NB4 (cell line): ENCODE measurements at regions not wholly inside any gene's neighbourhood (a gene's known extent, or its start where the extent isn't known, plus 50 kb on each side); places are given as distances from the start of the nearest gene placed in this dataset.

Source experiments
- DNase-seq: peaks from one replicate; pipeline ENCODE4 v3.0.0; 2010; ENCODE audit warnings: low read depth
- H3K4me3 ChIP-seq: one replicate; pipeline ENCODE4 v1.5.1; 2011; ENCODE audit warnings: mild to moderate bottlenecking, low read depth, low read length, moderate library complexity
- MYC ChIP-seq: IDR thresholded peaks from 2 replicates; pipeline ENCODE4 v1.6.1; 2011; ENCODE audit warnings: low read depth, low read length
- POLR2A ChIP-seq: IDR thresholded peaks from 2 replicates; pipeline ENCODE4 v1.6.1; 2011; ENCODE audit warnings: mild to moderate bottlenecking; ENCODE audit not compliant: insufficient read length; ENCODE audit errors: extremely low read depth
- TF ChIP-seq, protein P1 (sequence below): IDR thresholded peaks from 2 replicates; pipeline ENCODE4 v1.6.1; 2011; ENCODE audit warnings: low read depth, low read length
- TF ChIP-seq, protein P2 (sequence below): IDR thresholded peaks from one replicate; pipeline ENCODE4 v1.5.1; 2012; ENCODE audit warnings: low read depth, low read length

DNA sequence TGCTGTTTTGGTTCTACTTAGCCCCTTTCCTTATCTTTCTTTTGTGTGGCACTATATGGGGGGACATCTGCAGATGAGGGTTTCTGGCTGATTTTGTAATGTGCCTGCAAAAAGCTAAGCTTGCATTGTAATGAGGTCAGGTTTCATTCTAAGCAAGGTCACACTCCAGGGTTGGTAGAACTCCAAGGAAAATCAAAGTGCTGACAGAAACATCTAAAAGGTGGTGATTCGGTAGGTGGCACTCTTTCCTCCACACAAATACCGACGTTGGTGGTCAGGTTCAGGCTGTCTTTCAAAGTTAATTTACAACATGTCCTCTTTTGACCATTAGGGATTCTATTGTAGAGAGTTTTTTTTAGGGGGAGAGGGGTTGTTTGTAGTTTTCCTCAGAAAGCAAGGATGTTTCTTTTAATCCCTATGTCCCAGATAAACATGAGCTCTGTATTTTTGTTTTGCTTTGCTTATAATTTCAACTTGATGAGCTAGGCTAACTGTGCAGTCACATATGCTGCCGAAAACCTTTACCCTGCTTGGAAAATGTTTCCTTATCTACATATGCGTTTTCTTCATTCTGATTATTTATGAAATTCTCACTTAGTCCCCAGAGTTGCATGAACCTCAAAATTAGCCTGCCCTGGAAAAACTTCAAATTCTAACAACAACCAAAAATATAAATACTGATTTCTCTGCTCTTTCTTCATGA, 434.2 kb downstream of the PPARGC1A start:
- TF ChIP-seq, protein P1, sequence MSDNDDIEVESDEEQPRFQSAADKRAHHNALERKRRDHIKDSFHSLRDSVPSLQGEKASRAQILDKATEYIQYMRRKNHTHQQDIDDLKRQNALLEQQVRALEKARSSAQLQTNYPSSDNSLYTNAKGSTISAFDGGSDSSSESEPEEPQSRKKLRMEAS, result no peak
- TF ChIP-seq, protein P2, sequence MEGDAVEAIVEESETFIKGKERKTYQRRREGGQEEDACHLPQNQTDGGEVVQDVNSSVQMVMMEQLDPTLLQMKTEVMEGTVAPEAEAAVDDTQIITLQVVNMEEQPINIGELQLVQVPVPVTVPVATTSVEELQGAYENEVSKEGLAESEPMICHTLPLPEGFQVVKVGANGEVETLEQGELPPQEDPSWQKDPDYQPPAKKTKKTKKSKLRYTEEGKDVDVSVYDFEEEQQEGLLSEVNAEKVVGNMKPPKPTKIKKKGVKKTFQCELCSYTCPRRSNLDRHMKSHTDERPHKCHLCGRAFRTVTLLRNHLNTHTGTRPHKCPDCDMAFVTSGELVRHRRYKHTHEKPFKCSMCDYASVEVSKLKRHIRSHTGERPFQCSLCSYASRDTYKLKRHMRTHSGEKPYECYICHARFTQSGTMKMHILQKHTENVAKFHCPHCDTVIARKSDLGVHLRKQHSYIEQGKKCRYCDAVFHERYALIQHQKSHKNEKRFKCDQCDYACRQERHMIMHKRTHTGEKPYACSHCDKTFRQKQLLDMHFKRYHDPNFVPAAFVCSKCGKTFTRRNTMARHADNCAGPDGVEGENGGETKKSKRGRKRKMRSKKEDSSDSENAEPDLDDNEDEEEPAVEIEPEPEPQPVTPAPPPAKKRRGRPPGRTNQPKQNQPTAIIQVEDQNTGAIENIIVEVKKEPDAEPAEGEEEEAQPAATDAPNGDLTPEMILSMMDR, result peak; percentile 21
- DNase-seq, result peak; percentile 23

DNA sequence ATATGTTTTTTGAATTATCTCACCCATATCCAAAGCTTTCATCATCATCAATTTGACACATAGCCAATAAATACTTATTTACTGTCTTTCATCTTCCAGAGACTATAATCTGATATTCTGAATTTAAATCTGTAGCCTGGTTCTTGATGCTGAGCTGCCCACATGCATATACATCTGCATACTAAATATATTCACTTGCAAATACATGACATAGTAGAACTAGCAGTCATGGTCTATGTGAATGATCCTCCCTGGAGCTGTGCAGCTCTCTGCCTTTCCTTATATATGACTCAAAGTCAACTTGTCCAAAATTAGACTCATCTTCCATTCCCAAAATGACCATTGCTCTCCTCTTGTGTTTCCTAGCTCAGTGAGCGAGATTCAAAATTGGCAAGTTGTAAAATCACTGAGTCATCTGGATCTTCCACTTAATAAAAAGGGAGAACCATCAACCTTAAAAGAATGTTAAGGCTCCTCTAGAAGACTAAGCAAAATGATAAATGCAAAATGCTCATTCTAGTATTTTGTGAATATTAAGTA, 448.2 kb downstream of the PPARGC1A start:
- TF ChIP-seq, protein P1, result no peak
- TF ChIP-seq MYC, result no peak
- TF ChIP-seq, protein P2, result no peak
- TF ChIP-seq POLR2A, result no peak
- no peak for DNase-seq
- H3K4me3 ChIP-seq, result no peak overlapping the region

More for the DNA sequence above, 434.2 kb downstream of the PPARGC1A start:
- H3K4me3 ChIP-seq, result no peak overlapping the region

DNA sequence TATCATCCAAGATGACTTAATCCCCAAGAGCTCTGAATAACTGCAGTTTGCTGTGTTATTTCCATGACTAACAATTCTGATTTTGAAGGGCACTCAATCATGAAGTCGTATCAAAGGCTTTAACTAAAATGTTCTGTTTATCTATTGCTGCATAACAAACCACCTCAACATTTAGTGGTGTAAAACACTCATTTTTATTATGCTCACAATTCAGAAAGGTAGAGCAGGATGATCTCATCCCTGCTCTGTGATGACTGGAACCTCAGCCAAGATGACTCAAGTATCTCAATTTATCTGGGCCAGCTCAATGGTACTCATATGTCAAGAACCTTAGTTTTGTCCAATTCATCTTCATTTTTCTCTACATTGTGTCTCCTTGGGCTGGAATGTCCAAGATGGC, 451.1 kb downstream of the PPARGC1A start:
- no peak for DNase-seq
- TF ChIP-seq MYC (no peak), POLR2A (no peak)
- TF ChIP-seq, protein P1, result no peak
- TF ChIP-seq, protein P2, result no peak

DNA sequence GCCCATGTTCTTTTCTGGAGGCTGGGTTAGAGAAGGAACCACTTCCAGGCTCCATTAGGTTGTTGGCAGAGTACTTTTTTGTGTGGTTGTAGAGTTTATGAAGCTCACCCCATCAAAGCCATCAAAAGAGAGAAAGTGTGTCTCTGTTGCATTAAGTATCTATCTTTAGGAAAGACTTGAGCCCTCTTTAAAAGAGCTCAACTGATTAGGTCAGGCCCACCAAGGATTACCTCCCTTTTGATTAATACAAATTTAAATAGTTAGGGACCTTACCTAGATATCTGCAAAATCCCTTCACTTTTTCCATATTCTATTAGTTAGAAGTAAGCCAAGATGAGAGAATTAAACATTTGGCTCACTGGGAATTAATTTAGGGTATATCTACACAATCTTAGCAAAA, 460.4 kb downstream of the PPARGC1A start:
- TF ChIP-seq MYC (no peak), POLR2A (no peak)
- TF ChIP-seq, protein P1, result no peak
- TF ChIP-seq, protein P2, result no peak
- no peak overlapping the region for H3K4me3 ChIP-seq
- DNase-seq, result no peak

More for the DNA sequence above, 451.1 kb downstream of the PPARGC1A start:
- no peak overlapping the region for H3K4me3 ChIP-seq

DNA sequence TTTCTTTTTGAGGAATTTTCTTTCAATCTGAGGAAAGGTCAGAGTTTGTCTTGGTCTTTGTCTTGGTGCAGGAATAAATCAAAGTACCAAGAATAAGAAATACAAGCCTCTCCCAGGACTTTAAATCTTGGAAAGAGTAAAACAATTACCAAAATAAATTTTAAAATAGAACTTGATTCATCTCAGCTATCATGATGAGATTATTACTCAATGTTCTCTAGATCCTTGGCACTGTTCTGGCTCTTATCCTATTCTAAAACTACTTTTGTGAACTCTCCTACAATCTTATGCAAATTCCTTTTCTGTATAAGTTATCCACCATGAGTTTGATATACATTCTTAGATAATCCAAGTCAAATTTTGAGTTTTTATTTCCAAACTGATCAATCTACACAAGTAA, 464.3 kb downstream of the PPARGC1A start:
- H3K4me3 ChIP-seq, result no peak overlapping the region
- TF ChIP-seq POLR2A, result no peak
- no peak for TF ChIP-seq MYC
- TF ChIP-seq, protein P1, result no peak
- TF ChIP-seq, protein P2, result no peak
- DNase-seq, result no peak

DNA sequence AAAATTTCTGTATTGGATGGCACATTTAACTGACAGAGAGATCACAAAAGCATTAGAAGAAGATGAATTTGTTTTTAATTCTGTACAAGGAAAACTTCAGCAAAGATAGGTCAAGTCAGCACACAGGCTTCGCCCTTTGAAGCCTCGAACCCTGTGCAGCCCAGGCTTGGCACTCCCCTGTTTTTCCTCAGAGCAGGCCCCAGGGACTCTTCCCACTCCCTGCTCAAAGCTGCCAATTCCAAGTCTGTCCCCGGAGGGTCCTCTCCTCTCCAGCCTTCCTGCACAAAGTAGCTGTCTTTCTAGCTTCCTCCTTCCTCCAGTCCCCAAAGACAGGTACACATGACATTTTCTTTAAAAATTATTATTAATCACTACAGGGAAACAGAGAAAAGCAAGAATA, 466.3 kb downstream of the PPARGC1A start:
- no peak overlapping the region for H3K4me3 ChIP-seq
- TF ChIP-seq POLR2A (no peak), MYC (no peak)
- TF ChIP-seq, protein P2, result no peak
- TF ChIP-seq, protein P1, result no peak
- no peak for DNase-seq
